Stimulated activated CD8-positive, alpha-beta memory T cell treated with anti-CD3 and anti-CD28 coated beads, Interleukin-15, amount 100 ng/mL, for 1 hour (primary cell): ENCODE measurements at regions not wholly inside any gene's neighbourhood (a gene's known extent, or its start where the extent isn't known, plus 50 kb on each side); places are given as distances from the start of the nearest gene placed in this dataset.

ENCODE experiments used
- DNase-seq: peaks from one replicate; pipeline ENCODE4 v3.0.0-alpha.2; 2020; ENCODE audit warnings: low read depth

DNA sequence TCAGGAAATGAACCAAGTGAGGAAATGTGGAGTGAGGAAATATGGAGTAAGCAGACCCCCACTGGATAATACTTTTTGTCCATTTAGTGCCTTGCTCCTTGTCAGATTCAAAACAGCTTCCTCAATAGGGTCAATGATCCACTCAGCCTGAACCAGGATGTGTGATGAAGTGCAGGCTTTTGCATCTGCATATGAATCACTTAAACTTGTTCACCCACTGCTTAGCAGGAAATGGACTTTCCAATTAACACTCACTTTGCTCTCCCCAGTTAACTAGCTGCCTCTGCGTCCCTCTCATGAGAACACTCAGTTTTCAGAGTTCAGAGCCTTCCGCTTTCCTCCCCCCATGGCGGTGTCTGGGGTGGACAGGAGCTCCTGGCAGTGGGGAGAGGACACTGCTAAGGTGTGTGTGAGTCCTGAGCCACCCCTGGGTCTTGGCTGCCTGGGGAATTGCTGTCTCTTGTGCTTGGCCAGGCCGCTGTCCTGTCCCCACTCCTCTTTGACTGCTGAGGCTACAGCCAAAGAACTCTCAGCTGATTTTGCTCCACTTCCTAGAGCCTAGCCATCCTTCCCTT lies 621.8 kb downstream of the CDH26 start:
- DNase-seq = no peak

GRCh38 chr20:60581606-60582115 lies 623.4 kb downstream of the CDH26 start:
- no peak for DNase-seq

DNA sequence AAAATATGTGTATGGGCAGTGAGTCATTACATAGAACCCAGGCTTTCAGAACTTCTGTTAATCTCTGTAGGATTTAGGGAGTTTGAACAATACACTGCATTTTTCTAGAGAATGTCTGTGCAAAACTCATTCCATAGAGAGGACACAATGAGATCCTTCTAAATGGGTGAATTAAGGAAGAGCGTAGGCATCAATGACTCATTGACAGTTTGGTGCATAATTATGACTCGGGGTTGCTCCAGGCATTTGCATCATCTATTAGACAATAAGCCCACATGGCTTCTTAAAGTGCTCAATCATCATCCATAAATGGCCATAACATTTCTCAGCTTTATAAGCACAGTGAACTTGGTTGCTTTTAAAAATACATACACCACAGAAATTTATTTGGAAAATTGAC lies 625.5 kb downstream of the CDH26 start:
- no peak for DNase-seq

DNA sequence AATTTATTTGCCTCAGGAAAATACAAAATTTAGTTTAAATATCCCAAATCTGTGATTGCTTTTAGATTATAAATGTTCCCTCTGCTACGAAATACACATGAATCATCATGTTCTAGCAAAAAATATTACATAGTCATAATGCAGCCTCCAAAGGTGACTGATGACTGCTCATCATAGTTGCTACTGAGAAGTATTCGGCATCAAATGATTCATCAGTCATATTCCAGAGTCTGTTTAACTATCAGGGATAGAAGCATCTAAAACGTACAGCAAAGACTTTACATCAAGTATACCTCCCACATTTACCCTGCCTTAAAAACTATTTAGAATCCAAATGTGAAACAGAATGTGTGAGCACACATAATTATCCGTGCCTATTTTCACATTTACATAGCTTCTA lies 626.0 kb downstream of the CDH26 start:
- no peak for DNase-seq

DNA sequence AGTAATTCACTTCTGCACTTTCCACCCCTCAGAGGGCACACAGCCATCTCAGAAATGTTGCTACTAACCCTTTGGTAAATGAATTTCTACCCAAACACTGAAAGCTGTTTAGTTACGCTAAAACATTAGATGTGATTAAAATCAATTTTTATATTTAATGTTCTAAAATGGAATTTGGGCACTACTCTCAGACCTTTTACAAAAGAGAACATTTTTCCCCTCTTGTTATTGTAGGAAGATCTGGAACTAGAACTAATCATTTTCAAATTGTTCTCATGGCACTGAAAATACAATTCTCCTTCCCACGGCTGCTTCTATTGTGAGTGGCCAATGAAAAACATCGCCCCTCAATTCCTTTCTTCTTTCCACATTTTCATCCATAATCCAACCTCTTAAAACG lies 627.4 kb downstream of the CDH26 start:
- DNase-seq = no peak

GRCh38 chr20:60586269-60587050 lies 628.2 kb downstream of the CDH26 start:
- no peak for DNase-seq

DNA sequence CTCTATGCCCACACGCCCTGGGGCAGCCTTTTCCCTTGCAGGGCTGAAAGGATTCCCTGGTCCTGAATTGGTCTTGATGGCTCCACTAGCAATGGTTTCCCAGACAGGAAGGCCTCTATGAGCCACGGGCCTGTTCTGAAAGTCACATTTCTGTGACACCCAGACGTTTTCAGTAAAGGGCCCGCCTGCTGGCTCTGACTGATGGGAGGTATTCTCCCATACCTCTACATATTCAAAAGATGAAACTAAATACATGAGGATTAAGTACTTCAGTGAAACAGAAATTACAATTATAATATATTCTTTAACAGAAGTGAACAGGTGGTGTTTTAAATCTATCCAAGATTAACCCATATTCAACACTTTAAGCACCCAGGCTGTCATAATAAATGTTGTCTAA lies 629.8 kb downstream of the CDH26 start:
- no peak for DNase-seq

- no peak for DNase-seq
Observed at GRCh38 chr20:60589623-60590022, 631.4 kb downstream of the CDH26 start.

DNA sequence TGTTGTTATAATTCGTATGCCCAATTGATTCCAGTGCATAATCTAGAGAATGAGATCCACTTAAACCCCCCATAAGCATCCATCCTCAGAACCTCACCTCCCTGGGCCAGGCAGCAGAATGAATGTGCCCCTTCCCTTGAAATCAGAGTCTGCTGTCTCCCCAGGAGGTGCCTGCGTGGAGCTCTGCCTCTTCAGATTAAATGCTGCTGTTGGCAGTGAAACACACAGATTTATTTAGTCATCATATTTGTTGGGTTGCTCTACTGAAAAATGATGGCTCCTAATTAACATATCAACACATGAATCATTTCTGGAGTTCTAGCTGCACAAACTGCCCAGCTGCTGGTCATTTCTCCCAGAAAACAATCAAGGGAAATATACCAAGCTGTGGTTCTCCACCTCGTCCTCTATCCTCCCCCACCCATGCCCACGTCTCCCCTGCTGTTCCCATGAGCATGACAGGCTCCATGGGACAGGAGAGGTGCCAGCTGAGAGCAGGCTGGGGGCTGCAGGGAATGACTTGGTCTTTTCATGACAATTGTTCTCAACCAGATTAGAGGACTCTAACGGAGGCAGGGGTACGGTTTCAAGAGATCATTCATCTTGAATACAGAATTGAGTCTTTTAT lies 633.1 kb downstream of the CDH26 start:
- no peak for DNase-seq

DNA sequence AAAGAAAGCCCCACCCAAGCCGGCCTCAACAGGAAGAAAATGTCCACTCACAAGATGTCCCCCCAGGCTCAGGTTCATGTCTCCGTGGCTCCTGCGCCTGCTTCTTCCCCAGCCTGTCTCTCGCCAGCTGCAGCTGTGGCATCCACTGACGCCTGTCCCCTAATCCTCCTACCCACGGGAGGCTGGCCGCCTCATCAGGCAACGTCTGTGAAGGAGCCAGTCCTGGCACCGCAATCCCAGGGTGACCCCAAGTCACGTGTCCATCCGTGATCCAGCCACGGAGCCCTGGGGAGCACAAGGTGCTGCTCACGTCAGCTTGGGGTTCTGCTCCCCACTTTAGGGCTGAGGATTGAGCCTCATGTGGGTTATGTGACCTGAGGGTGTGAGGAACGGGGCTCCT lies 640.3 kb downstream of the CDH26 start:
- no peak for DNase-seq

DNA sequence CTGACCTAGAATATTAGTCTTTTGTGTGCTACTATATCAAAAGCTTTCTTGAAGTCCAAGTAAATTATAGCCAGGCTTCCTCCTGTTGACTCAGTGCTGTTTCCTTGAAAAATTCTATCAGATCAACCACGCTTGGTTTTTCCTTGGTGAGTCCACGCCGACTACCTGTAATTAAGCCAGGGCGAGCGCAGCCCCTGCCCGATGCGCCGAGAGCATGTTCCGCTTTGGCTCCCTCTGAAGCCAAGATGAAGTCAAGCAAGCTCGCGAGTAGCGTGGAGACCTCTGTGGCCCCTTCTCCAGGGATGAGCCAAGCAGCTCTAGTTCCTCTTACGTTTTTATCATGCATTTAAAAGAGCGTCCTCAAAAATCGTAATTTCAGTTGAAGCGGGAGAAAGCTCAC lies 641.2 kb downstream of the CDH26 start:
- no peak for DNase-seq

DNA sequence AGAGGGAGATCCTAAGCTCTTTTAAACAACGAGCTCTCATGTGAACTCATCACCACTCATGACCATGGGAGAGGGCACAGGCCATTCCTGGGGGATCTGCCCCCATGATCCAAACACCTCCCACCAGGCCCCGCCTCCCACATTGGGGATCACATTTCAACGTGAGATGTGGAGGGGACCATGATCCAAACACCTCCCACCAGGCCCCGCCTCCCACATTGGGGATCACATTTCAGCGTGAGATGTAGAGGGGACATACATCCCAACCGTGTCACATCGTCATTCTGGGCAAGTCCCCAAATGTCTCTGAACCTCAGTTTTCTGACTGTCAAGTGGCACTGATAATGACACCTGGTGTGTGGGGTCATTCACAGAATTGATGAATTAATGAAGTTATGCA lies 641.8 kb downstream of the CDH26 start:
- no peak for DNase-seq

- no peak for DNase-seq
Observed at GRCh38 chr20:60624066-60624465, 628.0 kb upstream of the CDH4 start.

DNA sequence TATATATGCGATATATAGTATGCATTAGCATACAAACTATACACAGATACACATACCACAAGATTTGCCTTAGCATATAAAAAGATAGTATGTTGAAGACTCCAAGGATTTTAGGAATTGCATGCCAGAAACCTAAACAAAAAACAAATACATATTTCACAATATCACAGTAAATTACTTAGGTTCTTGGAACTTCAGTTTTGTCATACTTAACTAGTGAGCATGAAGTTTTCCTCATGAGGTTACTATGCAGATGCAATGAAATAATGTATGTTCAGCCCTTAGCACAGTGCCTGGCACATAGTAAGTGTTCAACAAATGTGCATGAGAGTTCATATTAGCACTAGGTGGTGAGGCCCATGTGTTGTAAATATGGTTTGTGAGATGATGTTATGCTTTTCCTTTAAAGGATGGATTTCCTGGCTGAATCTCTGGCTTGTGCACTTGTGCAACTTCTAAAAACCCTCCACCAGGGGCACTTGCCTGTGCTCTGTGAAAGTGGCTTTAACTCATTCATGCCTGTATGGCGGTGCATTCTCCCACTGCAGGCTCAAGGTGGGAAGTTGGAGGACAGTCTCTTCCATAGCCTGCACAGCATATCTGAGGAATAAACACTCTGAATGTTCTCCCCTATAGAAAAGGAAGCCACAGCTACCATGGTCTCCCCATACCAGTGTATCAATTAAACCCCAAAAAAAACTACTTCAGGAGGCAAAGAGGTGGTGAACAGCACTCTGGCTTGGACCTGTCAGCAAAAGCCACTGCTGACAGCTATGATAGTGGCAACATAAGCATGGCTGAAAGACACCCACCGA lies 624.1 kb upstream of the CDH4 start:
- DNase-seq = no peak

DNA sequence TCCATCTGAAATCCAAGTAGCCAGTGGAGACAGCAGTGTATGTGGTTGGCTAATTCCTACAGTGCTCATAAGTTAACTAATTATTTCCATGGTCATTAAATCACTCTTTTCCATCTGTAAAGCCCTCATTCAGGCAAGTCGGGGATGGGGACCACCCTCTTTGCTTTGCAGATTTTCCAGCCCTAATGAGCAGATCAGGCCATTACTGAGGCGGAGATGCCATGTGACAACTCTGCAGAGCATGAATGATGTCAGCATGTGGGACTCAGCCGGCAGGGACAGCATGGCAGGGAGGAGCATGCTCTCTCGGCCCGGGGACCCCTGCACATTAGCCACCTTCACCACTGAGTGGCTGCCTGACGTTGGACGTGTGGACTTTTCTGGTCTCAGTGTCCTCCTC lies 623.3 kb upstream of the CDH4 start:
- DNase-seq = no peak

DNA sequence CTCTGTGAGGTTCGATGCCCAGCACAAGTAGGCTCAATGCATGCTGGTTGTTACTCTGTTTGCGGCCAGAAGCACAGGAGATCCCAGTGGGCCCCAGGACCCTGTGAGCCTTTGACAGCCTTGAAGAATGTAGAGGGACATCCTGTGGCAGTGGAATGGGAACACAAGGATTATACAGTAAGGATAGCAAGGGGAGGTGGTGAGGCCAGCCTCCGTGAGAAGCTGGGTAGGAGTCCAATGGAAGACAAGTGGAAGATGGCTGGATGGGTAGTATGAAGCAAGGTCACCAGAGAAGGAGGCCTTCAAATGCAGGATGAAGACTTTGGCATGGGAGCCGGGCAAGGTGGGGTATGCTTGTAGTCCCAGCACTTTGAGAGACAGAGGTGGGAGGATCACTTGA lies 622.9 kb upstream of the CDH4 start:
- no peak for DNase-seq

- DNase-seq = no peak
Observed at GRCh38 chr20:60630609-60631008, 621.5 kb upstream of the CDH4 start.

- no peak for DNase-seq
Observed at GRCh38 chr20:60631585-60632287, 620.3 kb upstream of the CDH4 start.

DNA sequence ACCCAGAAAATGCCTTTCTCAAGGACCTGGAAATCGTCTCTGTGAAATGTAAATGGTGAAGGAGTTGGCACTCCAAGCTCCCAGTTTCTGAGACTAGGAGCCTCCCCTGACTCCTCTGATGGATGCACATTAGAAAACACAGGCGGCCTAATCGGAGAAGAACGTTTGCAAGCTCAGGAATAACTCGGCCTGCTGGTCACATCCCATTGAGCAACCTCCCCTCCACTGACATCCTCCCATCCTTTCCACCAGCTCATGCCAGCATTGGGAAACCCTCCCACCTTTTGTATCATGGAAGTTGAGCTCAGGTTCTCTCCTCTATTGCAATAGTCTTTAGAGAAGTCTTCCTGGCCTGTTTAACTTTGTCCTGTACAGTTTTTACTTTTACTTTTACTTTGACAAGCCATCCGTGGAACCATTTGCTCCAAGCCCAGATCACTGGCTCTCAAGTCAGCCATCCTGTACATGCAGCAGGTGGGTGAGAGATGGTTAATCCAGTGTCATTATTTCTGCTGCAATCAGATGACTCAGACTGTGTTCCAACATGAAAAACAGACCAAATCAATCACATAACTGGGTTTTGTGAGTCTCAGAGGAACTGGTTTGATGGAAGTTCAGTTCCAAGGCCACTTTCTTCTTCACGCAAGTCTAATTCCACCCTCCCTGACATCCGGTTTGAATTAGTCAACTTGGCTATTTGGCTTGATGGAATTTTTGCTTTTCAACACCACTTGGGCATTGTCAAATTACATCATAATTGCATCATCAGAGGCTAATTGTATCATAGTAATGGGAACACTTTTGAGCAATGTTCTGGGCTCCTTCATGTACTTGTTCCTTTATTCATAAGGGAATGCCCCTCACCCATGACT lies 619.4 kb upstream of the CDH4 start:
- DNase-seq = no peak

DNA sequence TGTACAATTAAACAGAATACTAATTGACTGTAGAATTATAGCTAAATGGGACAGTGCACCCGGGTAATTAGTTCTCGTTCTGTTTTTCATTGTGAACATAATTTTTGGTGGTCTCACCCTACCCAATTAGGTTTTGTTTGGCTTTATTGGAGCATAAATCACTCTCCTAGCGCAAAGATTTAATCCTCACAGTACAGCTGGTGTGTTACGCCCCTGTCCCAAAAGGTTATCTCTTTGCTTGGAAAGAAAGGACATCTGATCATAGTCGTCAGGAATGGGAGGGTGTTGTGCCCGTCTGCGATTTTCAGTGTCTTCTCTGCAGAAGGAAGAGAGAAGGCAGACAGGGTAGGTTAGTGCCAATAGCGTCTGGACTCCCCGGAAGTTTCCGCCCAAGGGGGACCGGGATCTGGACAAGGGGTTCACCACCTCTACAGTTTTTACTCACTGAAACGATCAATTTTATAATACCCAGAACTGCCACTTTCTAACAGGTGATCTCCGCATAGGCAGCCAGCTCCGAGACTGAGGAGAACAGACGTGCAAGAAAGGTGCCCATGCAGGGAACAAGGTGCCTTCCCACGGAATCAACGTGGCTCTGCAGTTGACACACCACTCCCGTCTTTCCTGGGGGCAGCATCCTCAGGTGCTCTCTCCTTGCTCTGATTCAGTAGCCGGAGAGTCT lies 617.4 kb upstream of the CDH4 start:
- no peak for DNase-seq
